ENCODE measurements at regions not wholly inside any gene's neighbourhood (a gene's known extent, or its start where the extent isn't known, plus 50 kb on each side); places are given as distances from the start of the nearest gene placed in this dataset.

DNA sequence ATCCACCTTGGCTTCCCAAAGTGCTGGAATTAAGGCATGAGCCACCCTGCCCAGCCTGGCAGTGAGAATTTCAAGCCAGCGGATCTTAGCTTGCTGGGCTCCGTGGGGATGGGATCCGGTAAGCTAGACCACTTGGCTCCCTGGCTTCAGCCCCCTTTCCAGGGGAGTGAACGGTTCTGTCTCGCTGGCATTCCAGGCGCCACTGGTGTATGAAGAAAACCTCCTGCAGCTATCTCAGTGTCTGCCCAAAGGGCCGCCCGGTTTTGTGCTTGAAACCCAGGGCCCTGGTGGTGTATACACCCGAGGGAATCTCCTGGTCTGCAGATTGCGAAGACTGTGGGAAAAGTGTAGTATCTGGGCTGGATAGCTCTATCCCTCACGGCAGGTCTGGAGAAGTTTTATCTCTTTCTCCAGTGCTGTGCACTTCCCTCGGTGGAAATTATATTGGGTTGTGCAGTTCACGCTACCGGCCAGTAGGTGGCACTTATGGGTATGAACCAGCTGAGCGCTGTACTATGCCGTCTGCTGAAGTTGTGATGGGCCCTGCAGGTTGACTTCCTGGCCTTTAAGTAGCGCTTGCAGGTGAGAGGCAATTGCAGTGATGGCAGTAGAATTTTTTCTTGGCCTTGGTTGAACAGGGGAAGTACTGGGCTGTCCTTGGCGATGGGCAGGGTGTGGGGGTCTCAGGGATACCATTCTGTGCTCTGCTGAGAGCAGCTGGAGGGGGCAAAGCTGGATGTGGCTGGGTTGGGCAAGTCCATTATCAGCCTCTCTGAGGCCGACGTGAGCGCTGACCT, 138.0 kb upstream of the MTPN start:
- TF ChIP-seq GABPA (IDR thresholded peaks at IDR 0.05 in 1 of 2, conservative IDR thresholded peaks at IDR 0.05 in 1 of 2) (no peak), CTCF (IDR thresholded peaks at IDR 0.05; ENCODE audit: low read depth, low read length, missing input control) (peak; percentile 67), RAD21 (IDR thresholded peaks at IDR 0.05) (peak; percentile 52 to 69), YY1 (IDR thresholded peaks at IDR 0.05) (no peak), EGR1 (IDR thresholded peaks at IDR 0.05; ENCODE audit: low read depth in 2 of 2) (no peak)
- TF ChIP-seq, protein P1, sequence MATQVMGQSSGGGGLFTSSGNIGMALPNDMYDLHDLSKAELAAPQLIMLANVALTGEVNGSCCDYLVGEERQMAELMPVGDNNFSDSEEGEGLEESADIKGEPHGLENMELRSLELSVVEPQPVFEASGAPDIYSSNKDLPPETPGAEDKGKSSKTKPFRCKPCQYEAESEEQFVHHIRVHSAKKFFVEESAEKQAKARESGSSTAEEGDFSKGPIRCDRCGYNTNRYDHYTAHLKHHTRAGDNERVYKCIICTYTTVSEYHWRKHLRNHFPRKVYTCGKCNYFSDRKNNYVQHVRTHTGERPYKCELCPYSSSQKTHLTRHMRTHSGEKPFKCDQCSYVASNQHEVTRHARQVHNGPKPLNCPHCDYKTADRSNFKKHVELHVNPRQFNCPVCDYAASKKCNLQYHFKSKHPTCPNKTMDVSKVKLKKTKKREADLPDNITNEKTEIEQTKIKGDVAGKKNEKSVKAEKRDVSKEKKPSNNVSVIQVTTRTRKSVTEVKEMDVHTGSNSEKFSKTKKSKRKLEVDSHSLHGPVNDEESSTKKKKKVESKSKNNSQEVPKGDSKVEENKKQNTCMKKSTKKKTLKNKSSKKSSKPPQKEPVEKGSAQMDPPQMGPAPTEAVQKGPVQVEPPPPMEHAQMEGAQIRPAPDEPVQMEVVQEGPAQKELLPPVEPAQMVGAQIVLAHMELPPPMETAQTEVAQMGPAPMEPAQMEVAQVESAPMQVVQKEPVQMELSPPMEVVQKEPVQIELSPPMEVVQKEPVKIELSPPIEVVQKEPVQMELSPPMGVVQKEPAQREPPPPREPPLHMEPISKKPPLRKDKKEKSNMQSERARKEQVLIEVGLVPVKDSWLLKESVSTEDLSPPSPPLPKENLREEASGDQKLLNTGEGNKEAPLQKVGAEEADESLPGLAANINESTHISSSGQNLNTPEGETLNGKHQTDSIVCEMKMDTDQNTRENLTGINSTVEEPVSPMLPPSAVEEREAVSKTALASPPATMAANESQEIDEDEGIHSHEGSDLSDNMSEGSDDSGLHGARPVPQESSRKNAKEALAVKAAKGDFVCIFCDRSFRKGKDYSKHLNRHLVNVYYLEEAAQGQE (IDR thresholded peaks at IDR 0.05), result no peak

All from liver (tissue), 3 donors.